GM18507 (cell line): ENCODE measurements at regions not wholly inside any gene's neighbourhood (a gene's known extent, or its start where the extent isn't known, plus 50 kb on each side); places are given as distances from the start of the nearest gene placed in this dataset.

Experiments used
- DNase-seq: peaks from one replicate; pipeline ENCODE4 v3.0.0; 2011; ENCODE audit warnings: low read depth; ENCODE audit not compliant: insufficient read length; ENCODE audit errors: extremely low spot score
- FAIRE-seq: peaks from 2 replicates; lab custom pipeline; 2011; peaks lifted over from hg19 to GRCh38; lab: Jason Lieb, UNC

DNA sequence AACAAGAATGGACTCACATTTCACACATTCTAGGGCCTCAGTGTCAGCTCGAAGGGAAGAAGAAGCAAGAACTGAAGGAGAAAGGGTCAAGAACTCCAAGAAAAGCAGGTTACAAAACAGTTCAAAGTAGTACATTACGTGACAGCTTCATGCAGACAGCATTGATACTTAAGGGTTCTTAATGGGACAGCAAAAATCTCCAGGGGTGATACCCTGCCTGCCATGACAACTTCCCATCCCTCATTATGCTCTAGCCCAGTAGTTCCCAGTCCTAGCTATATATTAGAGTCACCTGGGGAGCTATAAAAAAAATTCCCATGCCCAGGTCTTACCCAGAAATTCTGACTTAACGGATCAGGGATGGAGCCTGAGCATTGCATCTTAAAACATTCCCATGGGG, 51.2 kb upstream of the PROX1 start:
- FAIRE-seq (no peak), DNase-seq (no peak)
